Testis (tissue), 2 donors: ENCODE measurements at regions not wholly inside any gene's neighbourhood (a gene's known extent, or its start where the extent isn't known, plus 50 kb on each side); places are given as distances from the start of the nearest gene placed in this dataset.

Experiments used
- POLR2A ChIP-seq: fragments of 450-650 bp; IDR thresholded peaks from one replicate; pipeline ENCODE4 v1.6.1; 2017; ENCODE audit warnings: antibody characterized with exemption, mild to moderate bottlenecking, moderate library complexity
- TF ChIP-seq, protein P1 (sequence below), 3 experiments: fragments of 450-650 bp in 2 of 3; fragments of 200-600 bp in 1 of 3; sonication (generic) in 1 of 3; IDR thresholded peaks; one replicate each; pipeline ENCODE4 v1.5.1; 2016 to 2019; ENCODE audit warnings: antibody characterized with exemption in 3 of 3, mild to moderate bottlenecking in 2 of 3, moderate library complexity in 1 of 3

DNA sequence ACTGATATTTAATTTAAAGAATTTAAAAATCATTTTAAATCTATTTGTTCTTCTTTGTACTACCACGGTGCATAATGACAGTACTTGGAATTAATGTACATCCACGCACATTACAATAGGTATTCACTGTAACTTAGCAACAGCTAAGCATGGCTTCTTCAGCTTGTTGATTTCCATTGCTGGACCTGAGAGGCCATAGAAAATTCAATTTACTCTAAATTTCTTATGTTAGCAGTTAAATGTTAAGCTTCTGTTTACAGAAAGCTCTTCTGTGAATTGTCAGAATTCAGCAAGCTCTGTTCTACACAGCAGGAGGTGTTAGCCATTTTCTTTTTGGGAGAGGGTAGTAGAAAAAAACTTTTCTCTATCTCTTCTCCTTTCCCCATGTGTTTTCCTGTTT, 1149.3 kb upstream of the CDH2 start:
- TF ChIP-seq, protein P1, sequence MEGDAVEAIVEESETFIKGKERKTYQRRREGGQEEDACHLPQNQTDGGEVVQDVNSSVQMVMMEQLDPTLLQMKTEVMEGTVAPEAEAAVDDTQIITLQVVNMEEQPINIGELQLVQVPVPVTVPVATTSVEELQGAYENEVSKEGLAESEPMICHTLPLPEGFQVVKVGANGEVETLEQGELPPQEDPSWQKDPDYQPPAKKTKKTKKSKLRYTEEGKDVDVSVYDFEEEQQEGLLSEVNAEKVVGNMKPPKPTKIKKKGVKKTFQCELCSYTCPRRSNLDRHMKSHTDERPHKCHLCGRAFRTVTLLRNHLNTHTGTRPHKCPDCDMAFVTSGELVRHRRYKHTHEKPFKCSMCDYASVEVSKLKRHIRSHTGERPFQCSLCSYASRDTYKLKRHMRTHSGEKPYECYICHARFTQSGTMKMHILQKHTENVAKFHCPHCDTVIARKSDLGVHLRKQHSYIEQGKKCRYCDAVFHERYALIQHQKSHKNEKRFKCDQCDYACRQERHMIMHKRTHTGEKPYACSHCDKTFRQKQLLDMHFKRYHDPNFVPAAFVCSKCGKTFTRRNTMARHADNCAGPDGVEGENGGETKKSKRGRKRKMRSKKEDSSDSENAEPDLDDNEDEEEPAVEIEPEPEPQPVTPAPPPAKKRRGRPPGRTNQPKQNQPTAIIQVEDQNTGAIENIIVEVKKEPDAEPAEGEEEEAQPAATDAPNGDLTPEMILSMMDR (IDR thresholded peaks at IDR 0.05): no peak
- TF ChIP-seq POLR2A: no peak
